ENCODE measurements at regions not wholly inside any gene's neighbourhood (a gene's known extent, or its start where the extent isn't known, plus 50 kb on each side); places are given as distances from the start of the nearest gene placed in this dataset.
A peak's percentile ranks its signal among the peaks of the same experiment; 100 is the strongest.

GRCh38 chr21:14321042-14321441 lies 61.9 kb downstream of the HSPA13 start:
- no peak for DNase-seq

GRCh38 chr21:14319805-14320204 lies 63.1 kb downstream of the HSPA13 start:
- DNase-seq: no peak

GRCh38 chr21:14318578-14318977 lies 64.4 kb downstream of the HSPA13 start:
- no peak for DNase-seq

GRCh38 chr21:14317507-14317906 lies 65.4 kb downstream of the HSPA13 start:
- DNase-seq: no peak

- no peak for DNase-seq
Observed at GRCh38 chr21:14313300-14313699, 69.6 kb downstream of the HSPA13 start.

DNA sequence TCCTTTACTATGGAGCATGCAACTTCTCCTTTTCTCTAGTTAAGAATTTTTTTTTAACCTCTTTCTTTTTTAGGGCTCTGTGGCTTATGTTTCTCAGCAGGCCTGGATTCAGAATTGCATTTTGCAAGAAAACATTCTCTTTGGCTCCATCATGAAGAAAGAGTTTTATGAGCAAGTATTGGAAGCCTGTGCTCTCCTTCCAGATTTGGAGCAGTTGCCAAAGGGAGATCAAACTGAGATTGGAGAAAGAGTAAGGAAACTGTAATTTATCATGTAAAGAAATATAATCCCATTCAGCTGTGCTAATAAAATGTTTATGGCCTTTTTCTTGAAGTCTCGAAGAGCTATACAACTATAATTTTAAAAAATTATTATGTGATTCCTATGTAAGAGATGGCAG lies 70.1 kb downstream of the HSPA13 start:
- DNase-seq: no peak

DNA sequence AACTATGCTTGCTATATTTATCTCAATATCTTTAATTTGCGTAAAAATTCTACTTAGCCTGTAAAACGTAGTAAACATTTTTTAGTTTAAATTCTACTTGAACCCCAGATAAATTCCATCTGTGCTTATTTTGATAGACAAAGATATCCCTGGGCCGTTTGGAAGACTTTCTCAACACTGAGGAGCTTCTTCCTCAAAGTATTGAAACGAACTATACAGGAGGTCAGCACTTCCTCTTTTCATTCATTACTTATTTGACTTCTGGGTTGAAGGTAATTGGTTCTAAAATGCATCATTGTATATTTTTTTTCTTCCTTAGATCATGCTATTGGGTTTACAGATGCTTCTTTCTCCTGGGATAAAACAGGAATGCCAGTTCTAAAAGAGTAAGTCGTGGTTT lies 74.7 kb downstream of the HSPA13 start:
- no peak for DNase-seq

DNA sequence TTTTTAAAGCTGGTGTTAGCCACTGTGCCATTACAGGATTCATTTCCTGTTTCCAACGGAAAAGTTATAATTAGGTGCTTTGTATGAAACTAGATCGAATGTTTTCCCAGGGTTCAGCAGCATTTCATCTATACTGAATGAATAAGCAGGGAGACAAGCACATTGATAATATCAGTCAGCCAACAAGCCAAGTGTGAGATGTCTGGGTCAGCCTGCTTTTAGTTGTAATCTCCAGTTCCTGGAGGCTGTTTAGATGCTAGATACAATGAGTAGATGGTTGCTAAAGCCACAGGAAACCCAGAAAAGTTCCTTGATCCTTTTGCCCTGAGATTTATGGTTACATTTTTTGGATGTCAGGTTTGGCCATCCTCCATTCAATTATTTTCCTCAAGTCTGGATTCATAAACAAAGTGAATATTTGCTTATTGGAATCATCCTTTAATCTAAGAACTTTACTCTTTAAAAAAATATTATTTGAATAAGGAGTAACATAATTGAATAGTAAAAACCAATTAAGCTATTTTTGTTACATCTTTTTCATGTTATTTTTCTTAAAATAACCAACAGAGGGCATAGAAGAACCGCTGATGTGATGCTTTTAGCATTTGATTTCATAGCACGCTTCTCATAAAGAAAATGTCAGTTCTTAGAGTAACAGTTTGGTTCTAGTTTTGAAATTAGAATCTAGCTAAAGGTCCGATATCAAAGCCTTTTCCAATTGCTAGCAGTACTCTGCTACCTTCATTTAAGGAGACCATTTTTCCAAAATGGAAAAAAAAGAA lies 76.6 kb downstream of the HSPA13 start:
- no peak for DNase-seq

- DNase-seq: no peak
Observed at GRCh38 chr21:14303731-14304488, 79.0 kb downstream of the HSPA13 start.

DNA sequence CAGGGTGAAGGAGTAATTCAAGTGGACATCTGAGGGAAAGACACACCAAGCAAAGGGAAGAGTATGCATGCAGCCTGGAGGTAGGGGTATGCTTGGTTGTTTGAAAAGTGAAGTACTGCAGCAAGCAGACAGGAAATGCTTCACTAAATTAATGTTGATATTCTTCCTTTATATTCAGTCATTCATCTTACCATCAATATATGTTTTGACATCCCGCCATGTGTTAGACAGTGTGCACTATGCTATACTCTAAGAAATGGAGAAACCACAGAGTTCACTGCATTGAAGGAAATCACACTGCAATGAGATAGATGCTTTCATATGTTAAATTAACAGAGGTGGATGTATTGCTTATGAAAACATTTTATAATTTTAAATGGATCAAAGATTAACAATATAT lies 82.9 kb downstream of the HSPA13 start:
- no peak for DNase-seq

- no peak for DNase-seq
Observed at GRCh38 chr21:14290576-14290975, 74.6 kb downstream of the RBM11 start.

- DNase-seq: no peak
Observed at GRCh38 chr21:14288922-14289321, 73.0 kb downstream of the RBM11 start.

DNA sequence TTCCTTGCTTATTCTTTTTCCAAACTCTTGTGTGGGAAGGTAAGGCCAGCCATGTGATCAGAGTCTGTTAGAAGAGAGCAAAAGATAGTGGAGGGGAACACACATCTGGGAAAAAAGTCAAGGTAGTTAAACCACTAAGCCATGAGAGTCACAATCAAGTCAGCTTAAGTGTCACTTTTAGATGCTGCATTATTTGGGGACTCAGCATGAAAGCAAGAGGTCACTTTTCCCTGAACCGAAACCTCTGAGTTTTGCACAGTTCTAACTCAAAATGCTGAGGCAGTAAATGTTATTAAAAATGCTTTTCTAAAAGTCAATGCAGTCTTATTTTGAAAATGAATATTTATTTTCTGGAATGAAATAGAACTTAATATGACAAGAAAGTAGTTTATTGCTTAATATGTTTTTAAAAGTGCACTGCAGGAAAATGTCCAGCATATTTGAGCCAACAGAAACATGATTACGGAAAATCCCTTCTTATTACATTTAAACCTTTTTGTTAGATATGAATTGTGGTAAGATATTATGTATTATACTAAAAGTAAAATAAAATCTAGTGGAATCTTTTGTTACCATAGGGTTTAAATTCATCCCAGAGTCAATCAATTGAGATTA lies 69.3 kb downstream of the RBM11 start:
- DNase-seq: no peak

- DNase-seq: no peak
Observed at GRCh38 chr21:14284481-14284880, 68.5 kb downstream of the RBM11 start.

- peak; percentile 43 for DNase-seq
Observed at GRCh38 chr21:14281188-14281900, 65.4 kb downstream of the RBM11 start.
